T-helper 17 cell (primary cell): ENCODE measurements at regions not wholly inside any gene's neighbourhood (a gene's known extent, or its start where the extent isn't known, plus 50 kb on each side); places are given as distances from the start of the nearest gene placed in this dataset.

ENCODE experiments used
- ATAC-seq: fragments of 150-1000 bp; cut with Tn5 transposase; 2 replicates; pipeline ENCODE4 v1.10.0; 2021; ENCODE audit warnings: mild to moderate bottlenecking, moderate library complexity
- DNase-seq, 3 donors: peaks; one replicate each; pipeline versions ENCODE4 v3.0.0 to v3.0.0-alpha.2; 2020 to 2021
- H3K9me3 ChIP-seq: one replicate; pipeline ENCODE4 v1.7.0; 2013; ENCODE audit warnings: low read length, mild to moderate bottlenecking; ENCODE audit not compliant: control insufficient read depth, poor library complexity, severe bottlenecking
- H3K27ac Mint-ChIP-seq: one replicate; pipeline ENCODE4 v1.8.0; 2022; ENCODE audit warnings: mild to moderate bottlenecking, moderate library complexity, mixed read lengths
- H3K27me3 Mint-ChIP-seq: one replicate; pipeline ENCODE4 v1.8.0; 2022; ENCODE audit warnings: mixed read lengths
- H3K36me3 Mint-ChIP-seq: one replicate; pipeline ENCODE4 v1.8.0; 2022; ENCODE audit warnings: low read depth, mixed read lengths
- H3K4me1 Mint-ChIP-seq: one replicate; pipeline ENCODE4 v1.8.0; 2022; ENCODE audit warnings: mild to moderate bottlenecking, mixed read lengths
- H3K4me3 Mint-ChIP-seq: one replicate; pipeline ENCODE4 v1.8.0; 2022; ENCODE audit warnings: mild to moderate bottlenecking, moderate library complexity, mixed read lengths

DNA sequence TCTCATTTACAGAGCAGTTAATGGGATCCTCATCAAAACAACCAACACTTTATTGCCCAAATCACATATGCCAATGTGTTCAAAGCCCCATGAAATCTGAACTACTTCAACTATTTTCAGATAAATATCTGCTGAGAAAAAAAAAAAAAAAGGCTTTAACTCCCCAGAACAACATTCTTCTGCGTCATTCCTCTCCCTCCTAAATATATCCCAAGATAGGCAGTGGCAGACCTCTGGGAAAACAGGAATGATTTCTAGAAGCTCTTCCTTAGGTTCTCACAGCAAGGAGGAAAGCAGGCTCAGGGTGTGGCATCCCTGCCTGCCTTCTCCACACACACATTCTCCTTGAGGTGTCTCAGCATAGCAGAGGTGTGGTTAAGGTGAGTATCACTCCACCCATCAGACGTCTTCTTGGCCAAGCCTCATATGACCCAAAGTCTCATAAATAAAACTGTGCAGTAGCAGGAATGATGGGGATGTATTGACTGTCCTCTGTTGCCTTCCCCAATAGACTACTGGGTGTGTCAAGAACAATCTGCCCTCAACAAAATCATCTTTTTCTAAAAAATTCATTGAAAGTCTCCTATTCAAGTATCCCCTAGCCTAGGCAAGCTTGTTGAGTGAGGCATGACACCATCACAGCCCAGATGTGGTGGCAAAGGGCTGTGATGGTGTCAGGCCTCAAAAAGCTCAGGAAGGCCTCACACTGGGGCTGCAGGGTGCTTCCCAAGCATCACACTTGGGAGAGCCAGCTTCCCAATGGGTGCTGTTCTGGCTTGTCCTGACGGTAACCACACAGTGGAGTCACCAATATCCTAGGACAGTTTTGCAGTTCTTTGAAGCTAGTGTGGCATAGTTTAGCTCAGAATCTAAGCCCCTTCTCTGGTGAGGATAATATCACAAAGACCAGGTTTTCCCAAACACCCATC lies 135.4 kb upstream of the SOX9 start:
- no peak overlapping the region for H3K4me3 Mint-ChIP-seq
- no peaks in the 10 kb centered on the region for H3K4me1 Mint-ChIP-seq
- H3K27ac Mint-ChIP-seq: no peak overlapping the region
- no peaks in the 10 kb centered on the region for H3K36me3 Mint-ChIP-seq
- H3K9me3 ChIP-seq: no peaks in the 10 kb centered on the region
- ATAC-seq (no peak), DNase-seq (no peak)
- H3K27me3 Mint-ChIP-seq: no peaks in the 10 kb centered on the region

DNA sequence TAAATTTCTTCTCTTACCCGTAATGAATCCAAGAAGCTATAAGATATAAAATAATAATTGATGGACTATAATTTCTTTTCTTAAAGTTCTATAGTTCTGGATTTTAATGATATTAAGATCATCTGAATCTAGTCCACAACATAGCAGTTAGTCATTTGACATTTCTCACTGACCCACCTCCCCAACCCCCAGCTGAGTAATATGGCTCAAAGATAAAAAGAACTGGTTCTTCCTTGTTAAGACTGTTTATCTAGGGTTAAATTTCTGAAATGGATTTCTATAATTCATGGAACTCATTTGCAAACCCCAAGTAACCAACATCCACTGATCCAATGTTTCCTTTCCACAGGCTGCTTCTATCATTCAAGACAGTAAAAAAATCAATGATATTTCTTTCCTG lies 133.9 kb upstream of the SOX9 start:
- Mint-ChIP-seq H3K36me3 (no peaks in the 10 kb centered on the region), H3K27me3 (no peaks in the 10 kb centered on the region), H3K27ac (no peak overlapping the region), H3K4me3 (no peak overlapping the region), H3K4me1 (no peaks in the 10 kb centered on the region)
- H3K9me3 ChIP-seq: no peaks in the 10 kb centered on the region
- no peak for DNase-seq
- ATAC-seq: no peak

DNA sequence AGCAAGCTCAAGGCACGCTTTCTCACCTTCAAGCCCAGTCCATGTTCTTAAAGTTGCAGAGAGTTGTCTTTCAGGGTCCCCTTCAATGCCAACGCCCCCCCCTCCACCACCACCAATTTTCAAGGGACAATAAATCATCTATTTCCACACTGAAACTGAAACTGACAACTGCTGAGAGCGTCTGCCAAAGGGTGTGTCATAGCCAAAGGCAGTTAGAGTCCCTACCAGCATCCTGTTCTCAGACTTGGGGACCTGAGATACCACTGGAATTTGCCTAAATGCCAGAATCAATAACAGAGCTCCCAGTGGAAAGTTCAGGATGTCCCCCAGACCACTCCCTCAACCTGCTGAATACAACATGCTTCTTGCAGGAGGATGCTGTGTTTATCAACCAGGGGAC lies 133.2 kb upstream of the SOX9 start:
- DNase-seq (no peak), ATAC-seq (no peak)
- Mint-ChIP-seq H3K4me1 (no peaks in the 10 kb centered on the region), H3K27ac (no peak overlapping the region), H3K4me3 (no peak overlapping the region), H3K27me3 (no peaks in the 10 kb centered on the region), H3K36me3 (no peaks in the 10 kb centered on the region)
- H3K9me3 ChIP-seq: no peaks in the 10 kb centered on the region

DNA sequence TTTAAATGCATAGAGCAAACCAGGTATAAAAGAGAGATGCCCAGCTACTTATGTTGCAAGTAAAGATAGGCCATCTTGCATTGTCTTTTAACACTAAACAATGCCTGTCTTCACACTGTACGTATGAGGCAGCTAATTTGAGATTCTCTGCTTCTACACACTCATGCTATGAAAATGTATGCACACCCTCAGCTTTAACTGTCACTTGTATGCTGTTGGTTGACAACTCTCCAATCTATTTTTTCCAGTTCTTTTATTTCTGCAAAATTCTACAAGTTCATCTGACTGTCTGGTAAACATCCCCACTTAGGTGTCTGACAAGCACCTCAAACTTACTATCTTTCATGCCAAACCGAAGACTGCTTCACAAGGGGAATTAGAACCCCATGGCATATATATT lies 131.7 kb upstream of the SOX9 start:
- no peaks in the 10 kb centered on the region for H3K27me3 Mint-ChIP-seq
- H3K36me3 Mint-ChIP-seq: no peaks in the 10 kb centered on the region
- no peaks in the 10 kb centered on the region for H3K4me1 Mint-ChIP-seq
- H3K9me3 ChIP-seq: no peaks in the 10 kb centered on the region
- H3K4me3 Mint-ChIP-seq: no peak overlapping the region
- DNase-seq: no peak
- no peak for ATAC-seq
- no peak overlapping the region for H3K27ac Mint-ChIP-seq

DNA sequence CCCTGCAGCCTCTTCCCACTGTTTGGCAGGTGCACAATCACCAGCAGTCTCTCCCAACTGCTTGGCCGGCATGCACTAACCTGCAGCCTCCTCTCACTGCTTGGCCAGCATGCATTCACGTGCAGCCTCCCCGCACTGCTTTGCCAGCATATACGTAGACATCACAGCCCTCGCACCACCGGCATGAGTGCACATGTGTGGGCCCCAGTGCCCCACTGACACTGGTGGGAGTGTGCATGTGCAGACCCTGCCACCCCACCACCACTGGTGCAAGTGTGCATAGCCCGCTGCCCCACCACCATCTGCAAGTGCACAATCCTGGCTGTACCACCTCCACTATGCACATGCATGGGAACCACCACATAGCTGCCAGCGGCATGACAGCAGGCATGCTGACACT lies 127.5 kb upstream of the SOX9 start:
- no peaks in the 10 kb centered on the region for H3K4me1 Mint-ChIP-seq
- no peak for DNase-seq
- no peak overlapping the region for H3K27ac Mint-ChIP-seq
- no peaks in the 10 kb centered on the region for H3K36me3 Mint-ChIP-seq
- H3K27me3 Mint-ChIP-seq: no peaks in the 10 kb centered on the region
- H3K4me3 Mint-ChIP-seq: no peak overlapping the region
- H3K9me3 ChIP-seq: no peaks in the 10 kb centered on the region
- no peak for ATAC-seq

DNA sequence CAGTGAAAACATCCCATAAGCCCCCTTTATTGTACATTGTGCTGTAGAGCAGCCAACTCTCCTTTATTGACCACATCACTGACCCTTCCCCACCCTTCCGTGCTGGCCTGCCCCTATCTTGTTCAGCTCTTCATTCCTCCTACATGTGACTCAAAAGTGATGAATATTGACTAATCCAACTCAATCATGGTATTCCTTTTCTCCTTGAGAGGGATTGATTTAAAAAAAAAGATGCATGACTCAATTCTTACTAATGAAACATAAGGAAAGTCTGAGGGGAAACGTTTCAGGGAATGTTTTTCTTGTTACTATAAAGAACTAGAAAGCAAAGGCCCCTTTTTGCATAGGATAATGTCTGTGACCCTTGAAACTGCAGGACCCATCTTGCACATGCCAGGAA lies 125.2 kb upstream of the SOX9 start:
- ATAC-seq (no peak), DNase-seq (no peak)
- Mint-ChIP-seq H3K4me1 (no peaks in the 10 kb centered on the region), H3K4me3 (no peak overlapping the region), H3K36me3 (no peaks in the 10 kb centered on the region), H3K27me3 (no peaks in the 10 kb centered on the region), H3K27ac (no peak overlapping the region)
- H3K9me3 ChIP-seq: no peaks in the 10 kb centered on the region

DNA sequence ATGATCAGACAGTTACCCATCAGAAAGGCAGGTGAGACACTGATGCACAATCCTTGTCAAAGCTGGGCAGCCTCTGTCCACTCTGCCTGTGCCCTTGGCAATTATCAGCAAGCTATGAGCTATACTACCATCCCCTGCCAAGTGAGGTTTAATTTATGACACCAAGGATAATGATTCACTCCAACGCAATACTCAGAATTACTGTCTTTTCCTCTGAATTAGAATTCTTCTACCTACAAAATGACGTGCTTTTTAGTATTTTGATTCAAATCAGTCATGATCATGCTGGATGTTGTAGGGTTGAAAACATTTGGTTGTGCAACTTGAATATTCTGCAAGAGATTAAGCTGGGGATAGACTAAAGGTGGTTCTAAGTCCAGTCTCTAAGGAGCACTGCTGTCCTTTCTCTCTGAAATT lies 116.8 kb upstream of the SOX9 start:
- DNase-seq: no peak
- Mint-ChIP-seq H3K4me1 (no peaks in the 10 kb centered on the region), H3K27me3 (peaks cover 13% of the 10 kb centered on the region), H3K4me3 (no peak overlapping the region), H3K27ac (no peak overlapping the region), H3K36me3 (no peaks in the 10 kb centered on the region)
- no peak for ATAC-seq
- H3K9me3 ChIP-seq: no peaks in the 10 kb centered on the region

DNA sequence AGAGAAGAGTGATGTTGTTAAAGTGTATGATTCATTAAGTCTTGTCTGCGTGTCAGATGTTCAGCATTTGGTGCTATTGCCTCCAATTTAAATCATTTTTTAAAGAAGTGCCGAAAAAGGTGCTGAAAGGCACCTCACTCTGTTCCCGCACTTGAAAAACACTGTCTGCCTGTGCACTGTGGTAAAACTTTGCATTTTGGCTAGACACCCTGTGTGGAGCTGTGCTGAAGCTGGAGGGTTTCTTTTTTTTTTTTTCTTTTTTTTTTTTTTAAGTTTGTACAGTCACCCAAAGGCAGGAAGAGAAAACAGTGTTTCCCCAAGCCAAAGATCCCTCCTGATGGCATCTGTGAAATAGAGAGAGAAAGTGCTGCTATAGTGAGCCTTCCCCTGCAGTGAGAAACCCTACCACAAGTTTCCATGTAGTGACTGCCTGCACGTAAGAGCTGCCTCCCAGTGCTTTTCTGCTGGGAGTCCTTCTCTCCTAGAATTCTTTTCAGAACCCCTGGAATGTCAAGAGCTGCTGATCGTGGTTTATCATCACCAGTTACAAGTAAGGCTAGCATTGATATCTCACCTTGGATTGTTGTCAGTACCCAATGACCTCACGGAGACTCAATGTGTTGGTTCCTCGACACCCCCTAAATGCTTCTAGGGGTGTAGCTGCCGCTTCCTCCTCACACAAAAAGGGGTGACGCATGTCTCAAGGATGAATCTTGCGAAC lies 116.0 kb upstream of the SOX9 start:
- peaks cover 13% of the 10 kb centered on the region for H3K27me3 Mint-ChIP-seq
- H3K4me3 Mint-ChIP-seq: no peak overlapping the region
- H3K9me3 ChIP-seq: no peaks in the 10 kb centered on the region
- no peaks in the 10 kb centered on the region for H3K36me3 Mint-ChIP-seq
- no peaks in the 10 kb centered on the region for H3K4me1 Mint-ChIP-seq
- no peak overlapping the region for H3K27ac Mint-ChIP-seq
- DNase-seq (no peak), ATAC-seq (no peak)

DNA sequence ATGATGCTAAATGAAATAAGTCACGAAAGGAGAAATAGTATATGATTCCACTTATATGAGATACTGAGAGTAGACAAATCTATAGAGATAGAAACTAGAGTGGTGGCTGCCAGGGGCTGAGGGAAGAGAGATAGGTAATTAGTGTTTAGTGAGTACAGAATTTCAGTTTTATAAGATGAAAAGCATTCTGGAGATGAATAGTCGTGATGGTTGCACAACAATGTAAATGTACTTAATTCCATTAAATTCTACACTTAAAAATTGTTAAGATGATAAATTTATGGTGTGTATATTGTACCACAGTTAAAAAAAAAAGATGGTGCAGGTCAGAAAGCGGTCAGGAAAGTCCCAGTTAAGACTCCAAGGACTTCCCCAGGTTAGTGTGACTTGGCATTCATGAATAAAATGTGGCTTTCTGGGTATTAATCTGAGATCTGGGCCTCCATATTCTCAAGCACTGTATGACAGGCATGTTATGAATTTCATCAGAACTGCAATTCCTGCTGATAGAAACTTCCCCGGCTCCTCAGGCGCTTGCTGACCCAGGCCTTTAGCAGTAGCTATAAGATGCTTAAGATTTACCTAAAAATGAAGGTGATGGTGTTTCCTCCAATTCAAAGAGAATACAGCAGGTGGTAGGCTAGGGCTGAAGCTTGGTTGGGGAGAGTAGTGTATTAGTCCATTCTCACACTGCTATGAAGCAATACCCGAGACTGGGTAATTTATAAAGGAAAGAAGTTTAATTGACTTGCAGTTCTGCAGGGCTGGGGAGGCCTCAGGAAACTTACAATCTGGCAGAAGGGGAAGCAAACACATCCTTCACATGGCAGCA lies 115.3 kb upstream of the SOX9 start:
- no peak for ATAC-seq
- no peak overlapping the region for H3K4me3 Mint-ChIP-seq
- no peak for DNase-seq
- H3K36me3 Mint-ChIP-seq: no peaks in the 10 kb centered on the region
- H3K27me3 Mint-ChIP-seq: peaks cover 13% of the 10 kb centered on the region
- no peaks in the 10 kb centered on the region for H3K4me1 Mint-ChIP-seq
- H3K9me3 ChIP-seq: no peaks in the 10 kb centered on the region
- H3K27ac Mint-ChIP-seq: no peak overlapping the region

DNA sequence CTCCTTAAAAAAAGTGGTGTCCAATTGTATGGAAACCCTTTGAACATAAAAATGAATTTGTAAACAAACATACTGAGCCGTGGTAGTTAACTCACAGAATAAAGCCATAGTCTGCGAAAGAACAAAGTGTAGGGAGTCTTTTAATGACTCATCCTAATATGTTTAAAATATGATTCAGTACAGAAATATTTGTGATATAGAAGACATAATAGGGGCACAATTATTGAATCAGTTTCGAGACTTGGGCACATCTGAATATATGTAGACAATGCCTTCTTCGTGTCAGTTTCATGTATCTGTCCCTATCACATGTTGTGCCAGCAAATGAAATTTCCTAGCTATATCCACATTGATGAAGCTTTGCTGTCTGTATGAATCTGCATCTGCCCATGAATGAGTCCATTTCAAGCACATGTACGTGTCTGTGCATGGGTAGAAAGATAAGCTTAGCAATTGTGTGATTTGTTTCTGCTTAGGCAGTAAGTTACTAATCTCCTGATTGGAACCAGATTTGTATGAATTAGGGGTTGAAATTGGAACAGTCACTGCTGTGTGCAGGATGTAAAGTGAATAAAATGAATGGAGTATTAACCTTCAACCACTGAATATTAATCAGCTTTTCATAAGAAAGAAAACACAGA lies 112.5 kb upstream of the SOX9 start:
- ATAC-seq (no peak), DNase-seq (no peak)
- Mint-ChIP-seq H3K27me3 (peaks cover 13% of the 10 kb centered on the region), H3K4me3 (no peak overlapping the region), H3K4me1 (no peaks in the 10 kb centered on the region), H3K36me3 (no peaks in the 10 kb centered on the region), H3K27ac (no peak overlapping the region)
- no peaks in the 10 kb centered on the region for H3K9me3 ChIP-seq

DNA sequence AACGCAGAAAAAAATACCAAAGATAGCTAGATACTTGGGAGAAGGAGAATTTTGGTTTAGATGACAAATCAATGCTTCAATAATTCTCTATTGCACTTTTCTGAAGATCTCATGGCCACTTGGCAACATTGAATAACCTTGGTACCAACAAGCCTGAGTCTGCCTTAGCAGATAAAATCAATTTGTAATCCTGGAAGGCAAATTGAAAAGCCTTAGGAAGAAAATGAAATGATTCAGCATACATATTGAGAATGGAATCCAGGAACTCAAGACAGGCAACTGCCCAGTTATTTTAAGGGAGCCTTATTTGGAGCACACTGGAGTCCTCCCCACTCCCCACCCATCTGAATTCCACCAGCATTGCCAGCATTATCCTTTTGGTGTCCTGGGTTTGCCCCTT lies 109.3 kb upstream of the SOX9 start:
- no peaks in the 10 kb centered on the region for H3K9me3 ChIP-seq
- H3K4me3 Mint-ChIP-seq: no peak overlapping the region
- H3K27me3 Mint-ChIP-seq: peaks cover 9% of the 10 kb centered on the region
- no peaks in the 10 kb centered on the region for H3K4me1 Mint-ChIP-seq
- ATAC-seq (no peak), DNase-seq (no peak)
- H3K36me3 Mint-ChIP-seq: no peaks in the 10 kb centered on the region
- H3K27ac Mint-ChIP-seq: no peak overlapping the region

DNA sequence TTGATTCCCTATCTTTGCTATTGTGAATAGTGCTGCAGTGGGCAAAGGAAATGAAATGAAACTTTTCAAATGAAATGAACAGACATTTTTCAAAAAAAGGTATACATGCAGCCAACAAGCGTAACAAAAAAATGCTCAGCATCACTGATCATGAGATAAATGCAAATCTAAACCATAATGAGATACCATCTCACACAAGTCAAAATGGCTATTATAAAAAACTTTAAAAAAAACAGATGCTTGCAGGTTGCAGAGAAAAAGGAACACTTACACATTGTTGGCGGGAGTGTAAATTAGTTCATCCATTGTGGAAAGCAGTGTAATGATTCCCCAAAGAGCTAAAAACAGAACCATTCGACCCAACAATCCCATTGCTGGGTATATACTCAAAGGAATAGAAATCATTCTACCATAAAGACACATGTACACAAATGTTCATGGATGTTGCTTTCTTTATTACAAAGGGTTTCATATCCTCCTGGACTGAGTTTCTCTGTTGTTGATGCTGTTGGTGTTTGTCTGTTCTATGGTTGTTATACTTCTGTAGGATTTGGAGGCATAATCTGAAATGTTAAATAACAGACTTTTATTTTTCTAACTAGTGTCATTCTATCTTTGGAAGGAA lies 99.3 kb upstream of the SOX9 start:
- H3K27ac Mint-ChIP-seq: no peak overlapping the region
- H3K27me3 Mint-ChIP-seq: peaks cover 6% of the 10 kb centered on the region
- no peak overlapping the region for H3K4me3 Mint-ChIP-seq
- no peaks in the 10 kb centered on the region for H3K9me3 ChIP-seq
- DNase-seq (no peak), ATAC-seq (no peak)
- no peaks in the 10 kb centered on the region for H3K36me3 Mint-ChIP-seq
- H3K4me1 Mint-ChIP-seq: no peaks in the 10 kb centered on the region
